GM12891 (cell line): ENCODE measurements at regions not wholly inside any gene's neighbourhood (a gene's known extent, or its start where the extent isn't known, plus 50 kb on each side); places are given as distances from the start of the nearest gene placed in this dataset.
"Not testable (repeated sequence)": the region's sequence is repeated elsewhere in the genome, so short reads cannot be mapped to it uniquely, and the experiment has no call there.

Experiments
- DNase-seq: peaks from one replicate; pipeline ENCODE4 v3.0.0; 2011; ENCODE audit warnings: low spot score; ENCODE audit not compliant: insufficient read length
- FAIRE-seq: peaks from 2 replicates; lab custom pipeline; 2011; peaks lifted over from hg19 to GRCh38; lab: Jason Lieb, UNC
- PAX5 ChIP-seq: IDR thresholded peaks from 2 replicates; pipeline ENCODE4 v1.6.1; 2011; ENCODE audit warnings: low read length, moderate library complexity, mild to moderate bottlenecking; ENCODE audit not compliant: insufficient read depth, severe bottlenecking
- POLR2A ChIP-seq: IDR thresholded peaks from 2 replicates; pipeline ENCODE4 v1.6.1; 2011; ENCODE audit warnings: low read depth, low read length, control low read depth
- POLR2AphosphoS5 ChIP-seq: IDR thresholded peaks from 2 replicates; pipeline ENCODE4 v1.6.1; 2011; ENCODE audit warnings: low read depth, low read length, control low read depth
- POU2F2 ChIP-seq: IDR thresholded peaks from 2 replicates; pipeline ENCODE4 v1.6.1; 2011; ENCODE audit warnings: low read depth, mild to moderate bottlenecking, control low read depth, low read length, moderate library complexity
- SPI1 ChIP-seq: IDR thresholded peaks from 2 replicates; pipeline ENCODE4 v1.6.1; 2011; ENCODE audit warnings: low read depth, low read length, control low read depth
- TAF1 ChIP-seq: IDR thresholded peaks from 2 replicates; pipeline ENCODE4 v1.6.1; 2011; ENCODE audit warnings: low read depth, low read length, control low read depth

DNA sequence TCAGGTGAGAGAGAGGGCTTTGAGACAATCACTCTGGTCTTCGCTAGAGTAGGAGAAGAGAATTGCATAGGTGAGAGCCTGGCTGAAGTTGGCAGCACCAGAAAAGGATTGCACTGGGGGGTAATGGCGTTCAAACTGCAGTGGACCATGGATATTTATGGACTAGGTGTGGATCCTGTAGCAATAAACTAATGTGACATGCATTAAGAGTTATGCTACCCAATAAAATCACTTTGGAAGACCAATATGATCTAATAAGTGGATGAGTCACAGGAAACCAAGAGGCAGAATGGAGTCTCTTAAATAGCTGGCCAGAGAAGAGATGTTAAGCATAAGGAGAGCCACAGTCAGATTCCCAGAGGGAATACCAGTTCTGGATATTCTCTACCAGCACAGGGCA, 259.8 kb downstream of the FBXO8 start:
- FAIRE-seq (no peak), DNase-seq (no peak)
- no peak for TF ChIP-seq POU2F2
- no peak for TF ChIP-seq TAF1
- no peak for TF ChIP-seq PAX5
- no peak for TF ChIP-seq POLR2AphosphoS5
- no peak for TF ChIP-seq POLR2A
- no peak for TF ChIP-seq SPI1

GRCh38 chr4:174018236-174018635, 265.2 kb downstream of the FBXO8 start:
- no peak for DNase-seq
- no peak for TF ChIP-seq POLR2A
- TF ChIP-seq POLR2AphosphoS5 = no peak
- no peak for TF ChIP-seq PAX5
- no peak for TF ChIP-seq SPI1
- no peak for TF ChIP-seq POU2F2
- FAIRE-seq = no peak

GRCh38 chr4:174016251-174016650, 267.2 kb downstream of the FBXO8 start:
- FAIRE-seq = no peak
- no peak for TF ChIP-seq POLR2AphosphoS5
- TF ChIP-seq POLR2A = no peak
- no peak for TF ChIP-seq POU2F2
- TF ChIP-seq PAX5 = no peak
- no peak for TF ChIP-seq TAF1
- no peak for TF ChIP-seq SPI1
- DNase-seq = no peak

DNA sequence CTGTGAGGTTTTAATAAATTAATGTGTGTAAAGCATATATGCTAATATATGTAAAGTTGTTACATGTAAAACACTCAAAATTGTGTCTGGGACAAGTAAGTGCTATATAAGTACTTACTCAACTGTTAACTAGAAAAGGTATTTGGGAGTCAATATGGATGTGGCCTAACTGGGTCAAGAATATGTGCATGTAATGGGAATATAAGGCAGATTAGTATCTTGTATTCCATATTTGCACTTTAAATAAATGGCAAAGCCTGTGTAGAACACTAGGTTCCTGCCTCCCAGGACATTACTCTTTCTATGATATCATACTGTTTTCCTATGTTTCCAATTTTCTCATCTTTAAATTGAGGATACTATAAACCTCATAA, 270.6 kb downstream of the FBXO8 start:
- FAIRE-seq = no peak
- TF ChIP-seq PAX5 (no peak), POLR2AphosphoS5 (no peak), TAF1 (no peak), SPI1 (no peak), POU2F2 (no peak), POLR2A (no peak)

DNA sequence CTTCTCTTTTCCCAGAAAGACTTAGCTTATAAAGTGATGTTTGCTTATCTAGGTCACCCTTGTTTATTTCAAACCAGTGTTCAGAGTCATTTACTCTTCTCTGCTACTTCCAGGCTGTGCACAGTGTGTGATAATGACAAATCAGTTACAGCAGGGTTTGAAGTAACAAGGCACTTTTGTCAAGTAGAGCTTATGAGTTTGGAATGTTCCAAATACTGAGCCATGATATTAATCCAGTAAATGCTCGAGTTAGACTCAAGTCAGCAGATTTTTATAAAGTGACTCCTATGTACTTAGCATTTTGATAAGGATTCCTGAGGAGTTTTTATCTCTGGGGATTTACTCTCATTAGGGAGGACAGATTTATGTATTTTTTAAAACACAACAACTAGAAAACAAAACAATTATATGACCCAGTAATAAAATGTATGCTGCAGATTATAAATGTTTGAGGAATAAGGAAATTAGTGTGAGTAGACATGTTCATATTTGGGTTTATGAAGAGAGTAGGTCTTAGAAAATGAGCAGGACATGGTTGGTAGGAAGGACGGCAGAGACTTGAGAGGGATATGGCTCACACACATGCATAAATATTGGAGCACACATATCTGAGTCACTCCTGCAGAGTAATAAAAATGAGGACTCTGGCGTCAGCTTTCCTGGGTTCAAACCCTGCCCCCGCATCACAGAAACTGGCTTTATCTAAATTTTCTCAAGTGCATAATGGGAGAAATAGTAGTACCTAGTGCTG, 271.2 kb downstream of the FBXO8 start:
- TF ChIP-seq POLR2AphosphoS5 (no peak), TAF1 (no peak), POU2F2 (no peak), POLR2A (no peak), PAX5 (no peak), SPI1 (no peak)
- no peak for DNase-seq
- no peak for FAIRE-seq

More for the DNA sequence above, 270.6 kb downstream of the FBXO8 start:
- no peak for DNase-seq

GRCh38 chr4:174010547-174010946, 272.9 kb downstream of the FBXO8 start:
- no peak for FAIRE-seq
- TF ChIP-seq TAF1 (no peak), SPI1 (no peak), PAX5 (no peak), POLR2A (no peak), POLR2AphosphoS5 (no peak), POU2F2 (no peak)
- DNase-seq = no peak

GRCh38 chr4:174009686-174010451, 273.6 kb downstream of the FBXO8 start:
- TF ChIP-seq POLR2A (no peak), SPI1 (no peak), POLR2AphosphoS5 (no peak), PAX5 (no peak), TAF1 (no peak), POU2F2 (no peak)
- FAIRE-seq (no peak), DNase-seq (no peak)

GRCh38 chr4:174005422-174005821, 278.0 kb downstream of the FBXO8 start:
- FAIRE-seq = no peak
- no peak for TF ChIP-seq PAX5
- no peak for TF ChIP-seq SPI1
- TF ChIP-seq POLR2A = no peak
- no peak for TF ChIP-seq TAF1
- no peak for TF ChIP-seq POLR2AphosphoS5
- no peak for TF ChIP-seq POU2F2
- DNase-seq = no peak

GRCh38 chr4:173998471-173999144, 284.9 kb downstream of the FBXO8 start:
- TF ChIP-seq PAX5 = no peak
- TF ChIP-seq POLR2A = no peak
- FAIRE-seq (no peak), DNase-seq (no peak)

DNA sequence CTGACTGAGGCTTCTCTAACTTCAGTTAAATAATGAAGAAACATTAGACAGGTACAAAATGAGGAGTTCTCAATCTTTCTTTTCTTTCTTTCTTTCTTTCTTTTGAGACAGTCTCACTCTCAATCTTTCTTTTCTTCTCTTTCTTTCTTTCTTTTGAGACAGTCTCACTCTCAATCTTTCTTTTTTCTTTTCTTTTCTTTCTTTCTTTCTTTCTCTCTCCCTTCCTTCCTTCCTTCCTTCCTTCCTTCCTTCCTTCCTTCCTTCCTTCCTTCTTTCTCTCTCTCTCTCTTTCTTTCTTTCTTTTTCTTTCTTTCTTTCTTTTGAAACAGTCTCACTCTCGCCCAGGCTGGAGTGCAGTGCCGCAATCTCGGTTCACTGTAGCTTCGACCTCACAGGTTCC, 287.7 kb downstream of the FBXO8 start:
- not testable (repeated sequence) for FAIRE-seq, DNase-seq
